WTC11 (cell line): ENCODE measurements at regions not wholly inside any gene's neighbourhood (a gene's known extent, or its start where the extent isn't known, plus 50 kb on each side); places are given as distances from the start of the nearest gene placed in this dataset.
"Not testable (repeated sequence)": the region's sequence is repeated elsewhere in the genome, so short reads cannot be mapped to it uniquely, and the experiment has no call there.

ENCODE experiments used
- ATAC-seq: fragments of 200-7000 bp; cut with Tn5 transposase; 2 replicates; pipeline ENCODE4 v1.10.0; 2021; ENCODE audit warnings: mild to moderate bottlenecking, moderate library complexity
- CTCF ChIA-PET: fragments of 300-600 bp; sonication (Branson Sonifier 250); formaldehyde crosslinking; loops from one replicate; lab custom pipeline; 2021; ENCODE audit warnings: antibody characterized with exemption; lab: Charles Lee
- POLR2A ChIA-PET: fragments of 350-600 bp; sonication (Branson Sonifier 250); formaldehyde crosslinking; loops from one replicate; lab custom pipeline; 2021; ENCODE audit warnings: antibody characterized with exemption; lab: Charles Lee
- DNase-seq: peaks from one replicate; pipeline ENCODE4 v3.0.0; 2021; ENCODE audit warnings: low spot score
- H3K27ac Mint-ChIP-seq: 2 replicates; pipeline ENCODE4 v1.8.0; 2021; ENCODE audit warnings: mixed read lengths
- H3K27me3 Mint-ChIP-seq: 2 replicates; pipeline ENCODE4 v1.8.0; 2021; ENCODE audit warnings: low read depth, mild to moderate bottlenecking, moderate library complexity, mixed read lengths
- H3K36me3 Mint-ChIP-seq: 2 replicates; pipeline ENCODE4 v1.8.0; 2021; ENCODE audit warnings: mixed read lengths
- H3K4me1 Mint-ChIP-seq: 2 replicates; pipeline ENCODE4 v1.8.0; 2022; ENCODE audit warnings: mixed read lengths
- H3K4me3 Mint-ChIP-seq: 2 replicates; pipeline ENCODE4 v1.8.0; 2021; ENCODE audit warnings: mild to moderate bottlenecking, moderate library complexity, mixed read lengths
- H3K9me3 Mint-ChIP-seq: 2 replicates; pipeline ENCODE4 v1.8.0; 2021; ENCODE audit warnings: mixed read lengths
- ARID4B ChIP-seq: sonication (generic); formaldehyde crosslinking; IDR thresholded peaks from 2 replicates; pipeline ENCODE4 v1.8.0; 2023; ENCODE audit warnings: missing genetic modification reagents, mild to moderate bottlenecking, borderline replicate concordance
- ATF3 ChIP-seq: sonication (generic); formaldehyde crosslinking; conservative IDR thresholded peaks from 2 replicates; pipeline ENCODE4 v1.8.1; 2022; ENCODE audit warnings: mild to moderate bottlenecking, missing genetic modification reagents
- ATF6 ChIP-seq: sonication (generic); formaldehyde crosslinking; IDR thresholded peaks from 2 replicates; pipeline ENCODE4 v1.8.1; 2023; ENCODE audit warnings: mild to moderate bottlenecking, missing genetic modification reagents
- E2F4 ChIP-seq: sonication (generic); formaldehyde crosslinking; IDR thresholded peaks from 2 replicates; pipeline ENCODE4 v1.8.1; 2022; ENCODE audit warnings: low read depth, mild to moderate bottlenecking, moderate library complexity, missing genetic modification reagents, borderline replicate concordance
- ELF4 ChIP-seq: sonication (generic); formaldehyde crosslinking; IDR thresholded peaks from 2 replicates; pipeline ENCODE4 v1.8.1; 2022; ENCODE audit warnings: low read depth, mild to moderate bottlenecking, moderate library complexity, missing genetic modification reagents
- FOXP1 ChIP-seq: sonication (generic); formaldehyde crosslinking; IDR thresholded peaks from 2 replicates; pipeline ENCODE4 v1.8.0; 2022; ENCODE audit warnings: missing genetic modification reagents, mild to moderate bottlenecking, moderate library complexity, borderline replicate concordance
- MAX ChIP-seq: sonication (generic); formaldehyde crosslinking; IDR thresholded peaks from 2 replicates; pipeline ENCODE4 v1.8.0; 2022; ENCODE audit warnings: mild to moderate bottlenecking, missing genetic modification reagents
- NFE2L1 ChIP-seq: sonication (generic); formaldehyde crosslinking; IDR thresholded peaks from 2 replicates; pipeline ENCODE4 v1.8.1; 2023; ENCODE audit warnings: missing genetic modification reagents
- USF2 ChIP-seq: sonication (generic); formaldehyde crosslinking; IDR thresholded peaks from 2 replicates; pipeline ENCODE4 v1.8.1; 2023; ENCODE audit warnings: mild to moderate bottlenecking, missing genetic modification reagents, moderate library complexity
- ZBTB43 ChIP-seq: sonication (generic); formaldehyde crosslinking; IDR thresholded peaks from 2 replicates; pipeline ENCODE4 v1.8.1; 2023; ENCODE audit warnings: mild to moderate bottlenecking, missing genetic modification reagents
- ZMAT4 ChIP-seq: fragments of 250-450 bp; sonication (Bioruptor Pico); IDR thresholded peaks from 2 replicates; pipeline ENCODE4 v1.9.0; 2021; ENCODE audit warnings: mild to moderate bottlenecking
- ZNF317 ChIP-seq: sonication (generic); formaldehyde crosslinking; IDR thresholded peaks from 2 replicates; pipeline ENCODE4 v1.8.1; 2023; ENCODE audit warnings: low read depth, mild to moderate bottlenecking, moderate library complexity, missing genetic modification reagents, borderline replicate concordance
- ZNF671 ChIP-seq: fragments of 250-450 bp; sonication (Bioruptor Pico); IDR thresholded peaks from 2 replicates; pipeline ENCODE4 v1.8.0; 2021; ENCODE audit warnings: mild to moderate bottlenecking

GRCh38 chr6:121682666-121683065, 247.2 kb downstream of the GJA1 start (continued):
- TF ChIP-seq USF2 (CRISPR knock-in tag), result no peak

GRCh38 chr6:121685806-121686205, 250.4 kb downstream of the GJA1 start:
- DNase-seq, H3K27ac Mint-ChIP-seq, H3K36me3 Mint-ChIP-seq, H3K27me3 Mint-ChIP-seq, ATAC-seq, CTCF ChIA-PET, POLR2A ChIA-PET, H3K4me3 Mint-ChIP-seq: not testable (repeated sequence)
- peaks cover 18% of the 10 kb centered on the region for H3K9me3 Mint-ChIP-seq
- H3K4me1 Mint-ChIP-seq, result peaks cover 23% of the 10 kb centered on the region

GRCh38 chr6:121686611-121687023, 251.2 kb downstream of the GJA1 start:
- POLR2A ChIA-PET, result no interaction called here
- Mint-ChIP-seq H3K4me3 (no peak overlapping the region), H3K27ac (no peak overlapping the region), H3K36me3 (peaks cover 10% of the 10 kb centered on the region; the same call in 1 of the 2 replicates), H3K9me3 (peaks cover 18% of the 10 kb centered on the region), H3K27me3 (0 out of 2 replicates have a peak, but pooled peaks cover 3% of the 10 kb centered on the region), H3K4me1 (peaks cover 18% of the 10 kb centered on the region)
- ATAC-seq (peak; percentile 85), DNase-seq (peak; percentile 52)
- TF ChIP-seq ZNF671 (CRISPR knock-in tag), result no peak
- CTCF ChIA-PET, result no interaction called here

- DNase-seq (no peak), ATAC-seq (no peak)
- peaks cover 10% of the 10 kb centered on the region; the same call in 1 of the 2 replicates for H3K9me3 Mint-ChIP-seq
- H3K27me3 Mint-ChIP-seq, result no peaks in the 10 kb centered on the region
- peaks cover 15% of the 10 kb centered on the region for H3K4me1 Mint-ChIP-seq
- H3K4me3 Mint-ChIP-seq, result no peak overlapping the region
- no peak overlapping the region for H3K27ac Mint-ChIP-seq
- POLR2A ChIA-PET, result no interaction called here
- CTCF ChIA-PET, result no interaction called here
- H3K36me3 Mint-ChIP-seq, result 0 out of 2 replicates have a peak, but pooled peaks cover 3% of the 10 kb centered on the region
- TF ChIP-seq ATF3 (CRISPR knock-in tag), result no peak
- TF ChIP-seq, all 79 proteins: peak for 0
Observed at GRCh38 chr6:121688974-121689373, 253.5 kb downstream of the GJA1 start.

GRCh38 chr6:121691126-121691551, 255.7 kb downstream of the GJA1 start:
- POLR2A ChIA-PET, result no interaction called here
- Mint-ChIP-seq H3K4me3 (no peak overlapping the region), H3K4me1 (peaks cover 23% of the 10 kb centered on the region), H3K9me3 (0 out of 2 replicates have a peak, but pooled peaks cover 6% of the 10 kb centered on the region), H3K27me3 (no peaks in the 10 kb centered on the region), H3K36me3 (no peaks in the 10 kb centered on the region), H3K27ac (no peak overlapping the region)
- CTCF ChIA-PET, result no interaction called here
- DNase-seq (no peak), ATAC-seq (no peak)
- TF ChIP-seq ELF4 (CRISPR knock-in tag), result no peak
- TF ChIP-seq ARID4B (CRISPR knock-in tag), result no peak
- TF ChIP-seq FOXP1 (CRISPR knock-in tag), result no peak
- TF ChIP-seq ZMAT4 (CRISPR knock-in tag), result no peak
- no peak for TF ChIP-seq E2F4 (CRISPR knock-in tag)
- TF ChIP-seq NFE2L1, result no peak
- no peak for TF ChIP-seq ZNF671 (CRISPR knock-in tag)
- no peak for TF ChIP-seq ATF6 (CRISPR knock-in tag)
- TF ChIP-seq ZBTB43 (CRISPR knock-in tag), result no peak
- TF ChIP-seq USF2 (CRISPR knock-in tag), result no peak
- TF ChIP-seq ZNF317 (CRISPR knock-in tag), result no peak
- no peak for TF ChIP-seq MAX (CRISPR knock-in tag)
